OCI-LY1 (cell line): ENCODE measurements at regions not wholly inside any gene's neighbourhood (a gene's known extent, or its start where the extent isn't known, plus 50 kb on each side); places are given as distances from the start of the nearest gene placed in this dataset.

ENCODE experiments used
- H2AFZ ChIP-seq: fragments of 200-600 bp; sonication (generic), shearing (Covaris generic); 2 replicates; pipeline ENCODE4 v1.6.0; 2014; ENCODE audit warnings: antibody characterized with exemption, mild to moderate bottlenecking, low read length
- H3F3A ChIP-seq: fragments of 200-600 bp; sonication (generic), shearing (Covaris generic); 2 replicates; pipeline ENCODE4 v1.6.0; 2014; ENCODE audit warnings: mild to moderate bottlenecking, antibody characterized with exemption, low read length, moderate library complexity; ENCODE audit not compliant: insufficient read depth
- H3K27ac ChIP-seq: fragments of 200-600 bp; sonication (generic); 2 replicates; pipeline ENCODE4 v1.5.1; 2014; ENCODE audit warnings: low read length, mixed run types, mild to moderate bottlenecking, low read depth; ENCODE audit not compliant: poor library complexity, severe bottlenecking
- H3K27me3 ChIP-seq: fragments of 200-600 bp; sonication (generic); 2 replicates; pipeline ENCODE4 v1.6.0; 2014; ENCODE audit warnings: antibody characterized with exemption, mild to moderate bottlenecking, low read length, moderate library complexity; ENCODE audit not compliant: insufficient read depth
- H3K36me3 ChIP-seq: fragments of 200-600 bp; sonication (generic); 2 replicates; pipeline ENCODE4 v1.6.1; 2014; ENCODE audit warnings: mild to moderate bottlenecking, antibody characterized with exemption, low read length, moderate library complexity, mixed read lengths; ENCODE audit not compliant: insufficient read depth
- H3K4me1 ChIP-seq: fragments of 200-600 bp; sonication (generic); 2 replicates; pipeline ENCODE4 v1.5.1; 2014; ENCODE audit warnings: mild to moderate bottlenecking, low read length, moderate library complexity; ENCODE audit not compliant: insufficient read depth, severe bottlenecking
- H3K4me2 ChIP-seq: fragments of 200-600 bp; sonication (generic), shearing (Covaris generic); 2 replicates; pipeline ENCODE4 v1.6.1; 2014; ENCODE audit warnings: low read length
- H3K4me3 ChIP-seq: fragments of 200-600 bp; sonication (generic); 2 replicates; pipeline ENCODE4 v1.5.1; 2014; ENCODE audit warnings: low read length, low read depth, mild to moderate bottlenecking, mixed read lengths; ENCODE audit not compliant: poor library complexity, severe bottlenecking
- H3K79me2 ChIP-seq: fragments of 200-600 bp; shearing (Covaris generic); 2 replicates; pipeline ENCODE4 v1.6.1; 2016; ENCODE audit warnings: mixed run types, low read length, mixed read lengths; ENCODE audit not compliant: insufficient read depth
- H3K9ac ChIP-seq: fragments of 200-600 bp; sonication (generic), shearing (Covaris generic); 2 replicates; pipeline ENCODE4 v1.6.1; 2014; ENCODE audit warnings: mild to moderate bottlenecking, low read length, mixed read lengths
- H3K9me2 ChIP-seq: fragments of 200-600 bp; sonication (generic), shearing (Covaris generic); 2 replicates; pipeline ENCODE4 v1.6.1; 2014; ENCODE audit warnings: low read depth, mild to moderate bottlenecking, low read length, mixed read lengths
- H3K9me3 ChIP-seq: fragments of 200-600 bp; shearing (Covaris generic); 2 replicates; pipeline ENCODE4 v1.6.1; 2014; ENCODE audit warnings: low read length, mixed read lengths
- H4K20me1 ChIP-seq: fragments of 200-600 bp; sonication (generic), shearing (Covaris generic); 2 replicates; pipeline ENCODE4 v1.6.0; 2016; ENCODE audit warnings: mild to moderate bottlenecking, low read length; ENCODE audit not compliant: insufficient read depth
- EZH2 ChIP-seq: fragments of 200-600 bp; sonication (generic), shearing (Covaris generic); IDR thresholded peaks from 2 replicates; pipeline ENCODE4 v1.8.0; 2017; ENCODE audit warnings: borderline replicate concordance, mixed run types, mild to moderate bottlenecking, antibody characterized with exemption, low read length, moderate library complexity, mixed read lengths
- TF ChIP-seq, protein P1 (sequence below): fragments of 200-600 bp; sonication (generic), shearing (Covaris generic); IDR thresholded peaks from 2 replicates; pipeline ENCODE4 v1.5.1; 2017; ENCODE audit warnings: mild to moderate bottlenecking, antibody characterized with exemption, low read length, moderate library complexity, mixed read lengths

- H3K4me2 ChIP-seq = peak overlapping the region; percentile 81
- peaks cover 45% of the 10 kb centered on the region for H3K4me1 ChIP-seq
- peak overlapping the region; percentile 100 for H3K9ac ChIP-seq
- H3K4me3 ChIP-seq = peak overlapping the region; percentile 89
- no peak overlapping the region for H2AFZ ChIP-seq
- no peaks in the 10 kb centered on the region for H3K27me3 ChIP-seq
- no peaks in the 10 kb centered on the region for H3K36me3 ChIP-seq
- no peaks in the 10 kb centered on the region for H3K9me2 ChIP-seq
- H4K20me1 ChIP-seq = no peaks in the 10 kb centered on the region
- H3K79me2 ChIP-seq = no peaks in the 10 kb centered on the region
- TF ChIP-seq, protein P1, sequence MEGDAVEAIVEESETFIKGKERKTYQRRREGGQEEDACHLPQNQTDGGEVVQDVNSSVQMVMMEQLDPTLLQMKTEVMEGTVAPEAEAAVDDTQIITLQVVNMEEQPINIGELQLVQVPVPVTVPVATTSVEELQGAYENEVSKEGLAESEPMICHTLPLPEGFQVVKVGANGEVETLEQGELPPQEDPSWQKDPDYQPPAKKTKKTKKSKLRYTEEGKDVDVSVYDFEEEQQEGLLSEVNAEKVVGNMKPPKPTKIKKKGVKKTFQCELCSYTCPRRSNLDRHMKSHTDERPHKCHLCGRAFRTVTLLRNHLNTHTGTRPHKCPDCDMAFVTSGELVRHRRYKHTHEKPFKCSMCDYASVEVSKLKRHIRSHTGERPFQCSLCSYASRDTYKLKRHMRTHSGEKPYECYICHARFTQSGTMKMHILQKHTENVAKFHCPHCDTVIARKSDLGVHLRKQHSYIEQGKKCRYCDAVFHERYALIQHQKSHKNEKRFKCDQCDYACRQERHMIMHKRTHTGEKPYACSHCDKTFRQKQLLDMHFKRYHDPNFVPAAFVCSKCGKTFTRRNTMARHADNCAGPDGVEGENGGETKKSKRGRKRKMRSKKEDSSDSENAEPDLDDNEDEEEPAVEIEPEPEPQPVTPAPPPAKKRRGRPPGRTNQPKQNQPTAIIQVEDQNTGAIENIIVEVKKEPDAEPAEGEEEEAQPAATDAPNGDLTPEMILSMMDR = no peak
- peaks cover 4% of the 10 kb centered on the region; the same call in 1 of the 2 replicates for H3F3A ChIP-seq
- peak overlapping the region; percentile 100 for H3K27ac ChIP-seq
- H3K9me3 ChIP-seq = no peaks in the 10 kb centered on the region
Observed at GRCh38 chr6:27838058-27838944, 73.9 kb downstream of the OR2B2 start.

DNA sequence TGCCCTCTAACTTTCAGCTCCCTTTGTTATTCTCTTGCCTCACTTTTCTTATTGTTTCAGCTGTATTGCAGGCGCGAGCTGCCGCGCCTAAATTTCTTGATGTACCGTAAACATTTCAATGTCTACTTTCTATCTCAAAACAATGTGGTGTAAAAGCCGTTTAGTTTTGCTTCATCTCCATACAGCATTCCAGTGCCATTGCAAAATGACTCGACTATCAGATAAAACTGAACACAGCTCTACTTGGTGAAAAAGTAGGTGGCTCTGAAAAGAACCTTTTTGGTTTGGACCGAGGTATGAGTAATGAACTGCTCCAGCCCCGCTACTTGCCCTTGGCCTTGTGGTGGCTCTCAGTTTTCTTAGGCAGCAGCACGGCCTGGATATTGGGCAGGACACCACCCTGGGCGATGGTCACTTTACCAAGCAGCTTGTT lies 74.6 kb downstream of the OR2B2 start:
- Histone ChIP-seq H3K79me2 (no peaks in the 10 kb centered on the region), H3K4me1 (peaks cover 45% of the 10 kb centered on the region), H3K9ac (peak overlapping the region; percentile 100), H2AFZ (no peak overlapping the region), H3K9me3 (no peaks in the 10 kb centered on the region), H4K20me1 (no peaks in the 10 kb centered on the region), H3K9me2 (no peaks in the 10 kb centered on the region), H3K4me2 (peak overlapping the region; percentile 81), H3F3A (peaks cover 4% of the 10 kb centered on the region; the same call in 1 of the 2 replicates), H3K27me3 (no peaks in the 10 kb centered on the region), H3K4me3 (peak overlapping the region; percentile 89), H3K27ac (peak overlapping the region; percentile 100), H3K36me3 (no peaks in the 10 kb centered on the region)
- no peak for TF ChIP-seq EZH2
- TF ChIP-seq, protein P1 = no peak

DNA sequence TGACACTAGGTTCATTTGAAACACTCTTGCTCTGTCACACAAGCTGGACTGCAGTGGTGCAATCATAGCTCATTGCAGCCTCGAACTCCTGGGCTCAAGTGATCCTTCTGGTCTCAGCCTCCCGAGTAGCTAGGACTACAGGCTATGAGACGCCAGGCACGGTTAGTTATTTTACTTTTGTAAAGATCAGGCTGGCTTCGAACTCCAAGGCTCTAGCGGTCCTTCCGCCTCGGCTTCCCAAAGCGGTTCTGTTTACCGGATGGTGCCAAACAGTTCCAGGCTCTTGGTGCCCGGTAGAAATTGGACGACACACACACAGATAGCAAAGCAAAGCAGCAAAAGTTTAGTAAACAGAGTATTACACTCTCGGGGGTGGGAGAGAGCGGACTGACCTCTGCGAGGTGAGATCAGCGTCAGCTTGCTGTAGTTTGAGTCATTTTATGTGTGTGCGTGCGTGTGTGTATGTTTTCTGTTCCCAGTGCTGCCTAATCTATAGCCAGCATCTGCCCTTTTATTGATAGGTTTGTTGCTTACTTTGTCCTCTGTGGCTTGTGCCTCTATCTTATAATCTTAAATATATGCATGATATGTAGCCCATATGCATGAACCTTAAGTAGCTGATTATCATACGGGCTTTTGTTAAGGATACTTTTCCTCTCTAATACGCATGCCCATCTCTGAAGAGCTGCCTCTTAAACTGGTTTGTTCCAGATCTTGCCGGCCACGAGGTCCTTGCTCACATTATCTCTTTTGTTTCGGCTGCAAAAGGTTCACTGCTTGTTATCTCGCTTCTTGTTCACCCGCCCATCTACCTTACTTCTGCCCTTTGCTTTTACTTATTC lies 75.2 kb downstream of the OR2B2 start:
- no peaks in the 10 kb centered on the region for H3K79me2 ChIP-seq

More for the DNA sequence above, 75.2 kb downstream of the OR2B2 start:
- H3F3A ChIP-seq = peaks cover 4% of the 10 kb centered on the region; the same call in 1 of the 2 replicates
- peak overlapping the region; percentile 100 for H3K9ac ChIP-seq
- H3K4me2 ChIP-seq = peak overlapping the region; percentile 81
- TF ChIP-seq, protein P1 = no peak
- no peak for TF ChIP-seq EZH2
- peak overlapping the region; percentile 100 for H3K27ac ChIP-seq
- H3K4me1 ChIP-seq = peaks cover 49% of the 10 kb centered on the region
- no peaks in the 10 kb centered on the region for H3K27me3 ChIP-seq
- H2AFZ ChIP-seq = no peak overlapping the region
- peak overlapping the region; percentile 89 for H3K4me3 ChIP-seq
- no peaks in the 10 kb centered on the region for H3K36me3 ChIP-seq
- no peaks in the 10 kb centered on the region for H4K20me1 ChIP-seq
- no peaks in the 10 kb centered on the region for H3K9me3 ChIP-seq
- no peaks in the 10 kb centered on the region for H3K9me2 ChIP-seq
